GM19438 (cell line): ENCODE measurements at regions not wholly inside any gene's neighbourhood (a gene's known extent, or its start where the extent isn't known, plus 50 kb on each side); places are given as distances from the start of the nearest gene placed in this dataset.
"Not testable (repeated sequence)": the region's sequence is repeated elsewhere in the genome, so short reads cannot be mapped to it uniquely, and the experiment has no call there.

Source experiments
- ATAC-seq: cut with Tn5 transposase; IDR thresholded peaks from one replicate; pipeline ENCODE4 v1.9.1; 2021; ENCODE audit warnings: low read depth; ENCODE audit not compliant: unreplicated experiment

DNA sequence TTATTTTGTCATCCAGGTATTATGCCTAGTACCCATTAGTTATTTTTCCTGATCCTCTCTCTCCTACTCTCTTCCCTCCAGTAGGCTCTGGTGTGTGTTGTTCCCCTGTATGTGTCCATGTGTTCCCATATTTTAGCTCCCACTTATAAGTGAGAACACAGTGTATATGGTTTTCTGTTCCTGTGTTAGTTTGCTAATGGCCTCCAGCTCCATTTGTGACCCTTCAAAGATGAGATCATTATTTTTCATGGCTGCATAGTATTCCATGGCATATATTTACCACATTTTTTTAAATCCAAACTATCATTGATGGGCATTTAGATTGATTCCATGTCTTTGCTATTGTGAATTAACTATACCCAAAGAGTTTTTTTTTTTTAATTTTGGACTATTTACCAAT is 1675.7 kb upstream of the B3GALT2 start:
- no peak for ATAC-seq

DNA sequence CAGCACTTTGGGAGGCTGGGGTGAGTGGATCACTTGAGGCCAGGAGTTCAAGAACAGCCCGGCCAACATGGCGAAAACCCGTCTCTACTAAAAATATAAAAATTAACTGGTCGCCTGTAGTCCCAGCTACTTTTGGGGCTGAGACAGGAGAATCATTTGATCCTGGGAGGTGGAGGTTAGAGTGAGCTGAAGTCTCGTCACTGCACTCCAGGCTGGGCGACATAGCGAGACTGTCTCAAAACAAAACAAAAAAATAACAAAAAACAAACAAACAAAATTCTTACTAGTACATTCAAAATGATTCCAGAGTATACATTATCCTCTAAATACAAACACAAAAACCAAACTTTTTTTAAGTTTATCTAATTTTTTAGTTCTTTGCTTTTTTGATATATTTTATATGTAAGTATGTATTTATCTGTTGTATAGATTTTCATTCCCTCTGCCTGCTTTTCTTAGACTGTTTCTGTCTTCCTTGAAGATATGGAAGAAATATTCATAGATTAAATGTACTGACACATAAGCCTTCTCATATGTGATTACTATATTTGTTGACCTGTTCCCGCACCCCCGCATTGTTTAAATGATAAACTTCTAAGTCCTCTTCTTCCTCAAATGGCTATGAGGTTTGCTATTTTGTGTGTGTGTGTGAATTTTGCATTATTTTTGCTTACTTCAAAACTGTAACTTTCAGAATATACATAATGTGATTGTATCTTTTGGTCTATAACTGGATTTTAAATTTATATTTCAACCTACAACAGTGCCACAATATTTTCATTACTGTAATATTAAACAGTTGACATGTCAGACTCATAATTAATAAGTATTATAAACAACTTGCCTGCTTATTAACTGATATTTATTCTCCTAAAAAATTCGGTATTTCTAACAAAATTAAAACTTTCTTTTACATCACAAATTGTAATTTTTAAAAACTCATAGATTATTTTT is 1674.1 kb upstream of the B3GALT2 start:
- no peak for ATAC-seq

DNA sequence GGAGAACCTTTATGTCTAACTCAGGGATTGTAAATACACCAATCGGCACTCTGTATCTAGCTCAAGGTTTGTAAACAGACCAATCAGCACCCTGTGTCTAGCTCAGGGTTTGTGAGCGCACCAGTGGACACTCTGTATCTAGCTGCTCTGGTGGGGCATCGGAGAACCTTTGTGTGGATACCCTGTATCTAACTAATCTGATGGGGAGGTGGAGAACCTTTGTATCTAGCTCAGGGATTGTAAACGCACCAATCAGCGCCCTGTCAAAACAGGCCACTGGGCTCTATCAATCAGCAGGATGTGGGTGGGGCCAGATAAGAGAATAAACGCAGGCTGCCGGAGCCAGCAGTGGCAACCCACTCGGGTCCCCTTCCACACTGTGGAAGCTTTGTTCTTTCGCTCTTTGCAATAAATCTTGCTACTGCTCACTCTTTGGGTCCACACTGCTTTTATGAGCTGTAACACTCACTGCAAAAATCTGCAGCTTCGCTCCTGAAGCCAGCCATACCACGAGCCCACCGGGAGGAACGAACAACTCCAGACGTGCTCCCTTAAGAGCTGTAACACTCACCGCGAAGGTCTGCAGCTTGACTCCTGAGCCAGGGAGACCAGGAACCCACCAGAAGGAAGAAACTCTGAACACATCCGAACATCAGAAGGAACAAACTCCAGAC is 1673.2 kb upstream of the B3GALT2 start:
- ATAC-seq = not testable (repeated sequence)

DNA sequence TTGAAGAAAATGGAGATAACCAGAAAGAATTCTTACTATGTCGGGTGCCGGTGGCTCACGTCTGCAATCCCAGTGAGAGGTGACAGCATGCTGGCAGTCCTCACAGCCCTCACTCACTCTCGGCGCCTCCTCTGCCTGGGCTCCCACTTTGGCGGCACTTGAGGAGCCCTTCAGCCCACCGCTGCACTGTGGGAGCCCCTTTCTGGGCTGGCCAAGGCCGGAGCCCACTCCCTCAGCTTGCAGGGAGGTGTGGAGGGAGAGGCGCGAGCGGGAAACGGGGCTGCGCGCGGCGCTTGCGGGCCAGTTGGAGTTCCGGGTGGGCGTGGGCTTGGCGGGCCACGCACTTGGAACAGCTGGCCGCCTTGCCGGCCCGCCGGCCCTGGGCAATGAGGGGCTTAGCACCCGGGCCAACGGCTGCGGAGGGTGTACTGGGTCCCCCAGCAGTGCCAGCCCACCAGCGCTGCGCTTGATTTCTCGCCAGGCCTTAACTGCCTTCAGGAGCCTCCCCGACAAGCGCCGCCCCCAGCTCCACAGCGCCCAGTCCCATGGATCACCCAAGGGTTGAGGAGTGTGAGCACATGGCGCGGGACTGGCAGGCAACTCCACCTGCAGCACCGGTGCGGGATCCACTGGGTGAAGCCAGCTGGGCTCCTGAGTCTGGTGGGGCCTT is 1672.5 kb upstream of the B3GALT2 start:
- not testable (repeated sequence) for ATAC-seq

DNA sequence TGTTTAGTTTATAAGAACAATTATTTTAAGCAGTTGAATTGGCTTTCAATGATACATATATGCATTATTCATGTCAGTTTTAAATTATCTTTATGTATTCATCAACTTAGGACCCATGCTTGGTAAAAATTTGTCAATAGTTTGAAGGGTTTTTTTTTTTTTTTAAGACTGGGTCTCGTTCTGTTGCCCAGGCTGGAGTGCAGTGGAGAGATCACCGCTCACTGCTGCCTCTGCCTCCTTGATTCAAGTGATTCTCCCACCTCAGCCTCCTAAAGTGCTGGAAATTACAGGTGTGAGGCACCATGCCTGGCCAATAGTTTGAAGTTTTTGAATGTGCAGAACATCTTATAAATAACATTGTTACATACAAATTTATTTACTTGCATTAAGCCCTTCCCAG is 1671.0 kb upstream of the B3GALT2 start:
- ATAC-seq = no peak

DNA sequence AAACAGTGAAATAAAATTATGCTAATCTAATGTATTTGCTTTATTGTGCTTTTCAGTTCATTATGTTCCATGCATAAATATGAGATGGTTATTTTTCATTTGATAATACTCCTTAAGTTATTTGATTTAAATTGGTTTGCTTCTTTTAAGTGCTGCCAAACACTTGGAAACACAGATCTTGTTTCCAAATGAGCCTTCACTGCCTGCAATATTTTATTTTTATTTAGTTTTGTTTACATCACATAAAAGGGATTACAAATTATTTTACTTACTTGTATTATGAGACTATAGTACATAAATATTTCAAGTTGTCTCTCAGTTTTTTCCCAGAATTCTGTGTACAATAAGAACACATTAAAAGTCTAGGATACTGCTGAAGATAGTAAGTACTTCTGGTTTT is 1662.4 kb upstream of the B3GALT2 start:
- no peak for ATAC-seq

DNA sequence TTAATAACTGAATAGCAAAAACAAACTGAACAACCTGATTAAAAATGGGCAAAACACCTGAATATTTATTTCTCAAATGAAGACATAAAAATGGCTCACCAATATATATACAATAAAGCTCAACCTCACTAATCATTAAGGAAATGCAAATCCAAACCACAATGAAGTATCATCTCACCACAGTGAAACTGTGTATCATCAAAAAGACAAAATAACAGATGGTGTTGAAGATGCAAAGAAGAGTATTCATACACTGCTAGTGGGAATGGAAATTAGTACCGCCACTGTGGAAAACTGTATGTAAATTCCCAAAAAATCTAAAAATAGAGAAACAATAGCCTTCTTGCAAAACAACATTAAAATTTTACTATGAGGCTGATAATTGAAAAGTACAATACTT is 1660.1 kb upstream of the B3GALT2 start:
- ATAC-seq = no peak

DNA sequence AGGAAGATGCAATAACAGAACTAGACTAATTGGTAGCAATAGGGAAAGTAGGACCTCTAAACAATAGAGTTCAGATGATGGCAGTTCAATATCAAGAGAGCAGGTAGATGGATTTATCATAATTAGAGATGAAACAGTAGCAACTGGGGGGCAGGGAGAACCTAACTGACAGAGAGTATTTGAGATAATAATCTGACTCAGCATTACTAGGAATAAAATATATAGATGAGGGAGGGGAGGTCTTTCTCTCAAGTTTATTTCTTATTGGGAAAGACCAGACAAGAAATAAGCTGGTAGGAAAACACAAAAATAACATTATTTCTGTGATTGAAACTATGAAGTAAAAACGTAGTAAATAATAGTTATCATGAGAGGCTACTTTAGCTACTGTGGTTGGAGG is 1656.7 kb upstream of the B3GALT2 start:
- ATAC-seq = no peak

DNA sequence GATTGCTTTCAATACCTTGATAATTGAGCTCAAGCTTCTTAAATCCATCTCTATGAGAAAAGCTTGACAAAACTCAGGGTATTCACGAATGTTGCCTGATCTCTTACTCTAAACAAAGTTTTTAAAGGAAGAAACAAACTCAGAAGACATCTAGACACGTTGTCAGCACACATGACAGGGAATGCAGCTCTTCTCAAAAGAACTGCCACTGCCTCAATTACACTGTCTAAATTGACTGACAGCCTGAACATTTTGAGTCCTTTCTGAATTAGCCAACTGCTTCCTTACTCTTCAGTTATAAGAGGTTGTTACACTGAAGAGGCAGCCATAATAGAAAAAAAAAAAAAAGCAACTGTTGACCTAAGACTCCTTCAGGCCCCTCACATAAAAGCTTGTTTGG is 1646.7 kb upstream of the B3GALT2 start:
- ATAC-seq = no peak

DNA sequence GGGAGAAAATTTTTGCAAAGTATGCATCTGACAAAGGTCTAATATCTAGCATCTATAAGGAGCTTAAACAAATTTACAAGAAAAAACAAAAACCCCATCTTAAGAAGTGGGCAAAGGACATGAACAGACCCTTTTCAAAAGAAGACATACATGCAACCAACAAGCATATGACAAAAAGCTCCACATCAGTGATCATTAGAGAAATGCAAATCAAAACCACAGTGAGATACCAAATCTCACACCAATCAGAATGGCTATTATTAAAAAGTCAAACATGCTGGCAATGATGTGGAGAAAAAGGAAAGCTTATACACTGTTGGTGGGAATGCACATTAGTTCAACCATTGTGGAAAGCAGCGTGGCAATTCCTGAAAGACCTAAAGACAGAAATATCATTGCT is 1645.2 kb upstream of the B3GALT2 start:
- ATAC-seq = not testable (repeated sequence)

DNA sequence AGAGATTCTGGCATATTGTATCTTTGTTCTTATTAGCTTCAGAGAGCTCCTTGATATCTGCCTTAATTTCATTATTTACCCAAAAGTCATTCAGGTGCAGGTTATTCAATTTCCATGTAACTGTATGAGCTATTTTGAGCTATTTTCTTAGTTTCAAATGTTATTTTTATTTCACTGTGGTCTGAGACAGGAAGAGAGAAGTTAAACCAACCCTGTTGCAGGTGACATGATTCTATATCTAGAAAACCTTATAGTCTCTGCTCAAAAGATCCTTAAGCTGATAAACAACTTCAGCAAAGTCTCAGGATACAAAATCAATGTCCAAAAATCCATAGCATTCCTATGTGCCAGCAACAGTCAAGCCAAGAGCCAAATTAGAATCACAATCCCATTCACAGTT is 1644.0 kb upstream of the B3GALT2 start:
- ATAC-seq = peak; percentile 70

DNA sequence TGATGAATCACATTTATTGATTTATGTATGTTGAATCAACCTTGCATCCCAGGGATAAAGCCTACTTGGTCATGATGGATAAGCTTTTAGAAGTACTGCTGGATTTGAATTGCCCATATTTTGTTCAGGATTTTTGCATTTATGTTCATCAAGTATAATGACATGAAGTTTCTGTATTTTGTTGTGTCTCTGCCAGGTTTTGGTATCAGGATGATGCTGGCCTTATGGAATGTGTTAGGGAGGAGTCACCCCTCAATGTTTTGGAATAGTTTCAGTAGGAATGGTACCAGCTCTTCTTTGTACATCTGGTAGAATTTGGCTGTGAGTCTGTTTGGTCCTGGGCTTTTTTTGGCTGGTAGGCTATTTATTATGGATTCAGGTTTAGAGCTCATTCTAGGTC is 1643.1 kb upstream of the B3GALT2 start:
- ATAC-seq = no peak

DNA sequence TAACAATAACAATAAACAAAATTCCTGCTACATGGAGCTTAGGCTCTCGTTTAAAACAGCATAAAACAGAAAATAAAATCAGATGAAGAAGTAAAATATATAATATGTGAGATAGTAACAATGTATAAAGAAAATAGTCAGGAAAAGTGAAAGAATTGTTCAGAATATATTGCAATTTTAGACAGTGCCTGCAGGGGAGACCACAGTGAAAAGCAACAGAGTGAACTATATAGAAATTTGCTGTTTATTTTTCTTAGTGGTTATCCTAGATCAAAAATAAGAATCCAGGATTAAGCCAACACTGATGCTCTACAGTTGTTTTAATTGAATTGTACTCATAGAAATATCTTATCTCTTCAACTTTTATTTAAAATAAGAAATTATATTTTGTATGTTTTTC is 1639.0 kb upstream of the B3GALT2 start:
- no peak for ATAC-seq

DNA sequence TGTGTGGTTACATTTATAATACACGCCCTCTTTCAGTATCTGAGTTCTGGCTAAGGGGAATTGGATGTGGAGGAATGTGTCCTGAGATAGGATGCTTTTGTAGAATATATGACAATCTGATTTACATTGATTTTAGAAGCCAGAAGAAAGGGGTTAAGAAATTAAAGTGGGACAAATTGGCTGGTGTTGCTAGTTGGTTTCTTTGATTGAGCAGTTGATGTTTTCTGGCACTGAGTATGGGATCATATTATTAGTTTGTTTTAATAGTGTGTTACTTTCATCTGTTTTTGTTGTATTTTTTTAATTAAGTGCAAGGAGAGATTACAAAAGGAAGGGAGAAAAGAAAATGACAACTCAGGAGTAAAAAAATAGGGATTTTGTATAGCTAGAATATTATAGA is 1634.7 kb upstream of the B3GALT2 start:
- no peak for ATAC-seq

DNA sequence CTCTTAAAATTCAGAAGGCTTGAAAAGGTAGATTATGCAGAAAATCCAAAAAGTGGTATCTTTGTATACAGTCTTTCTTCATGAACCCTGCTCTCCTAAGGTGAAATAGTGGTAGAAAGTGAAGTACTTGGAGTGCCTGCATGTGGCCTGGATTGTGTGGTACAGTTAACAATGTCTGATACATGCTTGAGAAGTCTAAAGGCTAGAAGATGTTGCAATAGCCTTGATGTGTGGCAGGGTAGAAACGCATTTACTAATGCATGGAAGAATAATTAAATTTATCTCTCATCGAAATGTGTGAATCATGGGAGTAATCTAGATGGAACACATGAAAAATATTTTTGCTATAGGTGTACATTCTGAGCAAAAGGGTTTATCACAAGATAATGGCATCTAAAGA is 1632.3 kb upstream of the B3GALT2 start:
- ATAC-seq = no peak

DNA sequence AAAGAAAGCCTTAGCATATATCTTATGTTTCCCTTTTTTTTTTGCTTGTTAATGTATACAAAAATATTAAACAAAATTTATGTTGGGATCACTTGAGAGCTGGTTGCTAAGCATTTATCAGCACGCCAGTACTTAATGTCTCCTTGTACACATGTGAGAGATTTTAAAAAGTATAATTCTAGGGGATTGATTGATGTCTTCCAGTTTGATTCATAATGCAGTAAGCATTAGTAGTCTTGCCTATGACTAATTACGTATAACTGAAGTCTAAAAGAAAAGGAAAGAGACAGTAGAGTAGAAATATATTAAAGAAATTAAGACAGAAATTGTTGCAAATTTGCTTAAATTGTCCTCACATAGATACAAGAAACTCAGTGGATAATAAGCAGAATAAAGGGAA is 1630.4 kb upstream of the B3GALT2 start:
- no peak for ATAC-seq

DNA sequence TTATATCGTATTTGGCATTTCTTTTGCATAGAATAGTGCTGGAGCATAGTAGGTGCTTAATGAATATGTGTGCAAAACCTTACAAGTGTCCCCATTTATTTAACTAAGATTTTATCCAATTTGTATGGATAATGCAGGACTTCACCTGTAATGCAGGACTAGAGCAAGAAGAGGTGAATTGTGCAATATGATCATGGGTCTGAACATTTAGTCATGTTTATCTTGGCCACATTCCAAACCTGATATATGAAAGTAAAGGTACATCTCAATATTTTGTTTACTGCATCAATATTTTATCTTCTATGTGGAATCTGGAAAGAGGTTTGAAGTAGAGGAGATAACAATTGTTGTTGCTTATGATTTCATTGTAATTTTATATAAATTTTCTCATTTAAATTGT is 1626.7 kb upstream of the B3GALT2 start:
- ATAC-seq = no peak

DNA sequence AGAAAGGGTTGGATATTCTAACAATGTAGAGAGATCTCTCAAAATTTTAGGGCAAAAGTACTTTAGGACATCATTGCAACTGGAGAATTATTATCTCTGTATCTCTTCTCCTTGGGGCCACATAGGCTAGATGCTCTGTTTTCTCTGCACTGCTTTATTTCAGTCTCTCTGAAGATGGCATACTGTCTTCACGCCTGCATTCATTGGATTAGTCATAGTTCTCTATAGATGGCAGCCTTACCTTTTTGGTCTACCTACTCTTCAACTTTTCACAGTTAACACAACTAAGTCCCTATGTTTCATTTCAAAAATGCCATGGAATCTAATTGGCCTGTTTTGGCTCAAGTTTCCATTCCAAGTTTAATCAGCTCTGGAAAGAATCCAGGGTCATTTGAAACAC is 1623.3 kb upstream of the B3GALT2 start:
- no peak for ATAC-seq

DNA sequence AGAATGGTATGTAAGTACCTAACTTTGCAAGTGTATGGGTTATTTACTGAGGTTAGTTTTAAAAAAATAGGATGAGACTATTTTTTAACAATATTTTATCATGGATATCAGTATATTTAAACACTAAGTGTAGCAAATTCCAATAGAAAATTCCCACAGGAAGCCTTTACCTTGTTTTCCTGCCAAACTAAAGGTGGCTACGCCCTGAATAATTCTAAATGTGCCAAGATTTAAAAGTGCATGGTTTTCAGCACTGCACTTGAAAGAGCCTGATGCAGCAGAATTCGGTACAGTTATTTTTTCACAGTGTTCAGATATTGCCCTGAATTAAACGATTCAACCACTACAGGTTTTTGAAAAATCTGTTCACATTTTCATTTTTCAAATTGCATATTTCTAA is 1622.8 kb upstream of the B3GALT2 start:
- ATAC-seq = no peak

DNA sequence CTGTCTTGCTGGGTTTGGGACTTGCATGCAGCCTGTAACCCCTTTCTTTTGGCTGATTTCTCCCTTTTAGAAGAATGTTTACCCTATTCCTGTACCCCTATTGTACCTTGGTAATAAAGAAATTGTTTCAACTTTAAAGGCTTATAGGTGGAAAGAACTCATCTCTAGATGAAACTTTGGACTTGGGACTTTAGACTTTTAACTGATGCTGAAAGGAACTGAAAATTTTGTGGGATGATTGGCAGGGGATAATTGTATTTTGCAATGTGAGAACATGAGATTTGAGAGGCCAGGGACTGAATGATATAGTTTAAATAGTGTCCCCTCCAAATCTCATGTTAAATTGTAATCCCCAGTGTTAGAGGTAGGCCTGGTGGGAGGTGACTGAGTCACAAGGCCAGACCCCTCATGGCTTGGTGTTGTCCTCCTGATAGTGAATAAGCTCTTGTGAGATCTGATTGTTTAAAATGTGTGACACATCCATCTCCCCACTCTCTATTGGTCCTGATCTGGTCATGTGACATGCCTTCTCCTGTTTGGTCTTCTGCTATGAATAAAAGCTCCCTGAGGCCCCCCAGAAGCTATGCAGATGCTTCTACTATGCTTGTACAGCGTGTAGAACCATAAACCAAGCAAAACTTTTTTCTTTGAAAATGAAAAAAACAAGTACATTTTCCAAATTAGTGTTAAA is 1621.3 kb upstream of the B3GALT2 start:
- no peak for ATAC-seq

DNA sequence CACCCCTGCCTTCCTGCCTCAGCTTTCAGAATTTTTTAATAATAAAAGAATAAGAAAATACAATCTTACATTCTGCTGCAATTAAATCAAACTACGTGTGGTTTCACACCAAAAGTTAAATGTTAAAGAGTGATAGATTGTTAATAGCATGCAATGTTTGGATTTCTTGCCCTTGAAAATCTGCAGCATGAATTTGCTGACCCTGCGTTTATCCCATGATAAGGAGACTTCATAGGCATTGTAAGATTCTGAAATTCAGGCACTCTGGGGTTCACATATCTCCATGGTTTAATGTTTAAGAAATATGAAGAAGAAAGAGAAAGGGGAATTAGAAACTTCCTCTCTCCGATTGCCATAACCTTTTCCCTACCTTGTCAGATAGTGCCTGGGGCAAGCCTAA is 1616.2 kb upstream of the B3GALT2 start:
- ATAC-seq = no peak
